ENCODE measurements at regions not wholly inside any gene's neighbourhood (a gene's known extent, or its start where the extent isn't known, plus 50 kb on each side); places are given as distances from the start of the nearest gene placed in this dataset.

GRCh38 chr10:6322805-6323204, 120.1 kb downstream of the PFKFB3 start:
- TF ChIP-seq CTCF (IDR thresholded peaks at IDR 0.05) (no peak), POLR2AphosphoS5 (IDR thresholded peaks at IDR 0.05) (no peak)
